Osteocyte (in vitro differentiated cells): ENCODE measurements at regions not wholly inside any gene's neighbourhood (a gene's known extent, or its start where the extent isn't known, plus 50 kb on each side); places are given as distances from the start of the nearest gene placed in this dataset.
A peak's percentile ranks its signal among the peaks of the same experiment; 100 is the strongest.
"Not testable (repeated sequence)": the region's sequence is repeated elsewhere in the genome, so short reads cannot be mapped to it uniquely, and the experiment has no call there.

Source experiments
- DNase-seq: peaks from one replicate; pipeline ENCODE4 v3.0.0; 2021; ENCODE audit warnings: mixed read lengths; ENCODE audit not compliant: unreplicated experiment; ENCODE audit errors: extremely low spot score
- H3K27ac Mint-ChIP-seq: one replicate; pipeline ENCODE4 v1.8.0; 2021; ENCODE audit warnings: mild to moderate bottlenecking, mixed read lengths; ENCODE audit not compliant: unreplicated experiment
- H3K27me3 Mint-ChIP-seq: one replicate; pipeline ENCODE4 v1.8.0; 2021; ENCODE audit warnings: mixed read lengths; ENCODE audit not compliant: unreplicated experiment
- H3K36me3 Mint-ChIP-seq: one replicate; pipeline ENCODE4 v1.8.0; 2021; ENCODE audit warnings: mixed read lengths; ENCODE audit not compliant: unreplicated experiment
- H3K4me1 Mint-ChIP-seq: one replicate; pipeline ENCODE4 v1.8.0; 2021; ENCODE audit warnings: mixed read lengths; ENCODE audit not compliant: unreplicated experiment
- H3K4me3 Mint-ChIP-seq: one replicate; pipeline ENCODE4 v1.8.0; 2021; ENCODE audit warnings: mild to moderate bottlenecking, moderate library complexity, mixed read lengths; ENCODE audit not compliant: unreplicated experiment
- H3K9me3 Mint-ChIP-seq: one replicate; pipeline ENCODE4 v1.8.0; 2021; ENCODE audit warnings: mixed read lengths; ENCODE audit not compliant: unreplicated experiment
- CTCF ChIP-seq: fragments of 200-600 bp; sonication (generic); IDR thresholded peaks from 2 replicates; pipeline ENCODE4 v1.5.0; 2021; ENCODE audit warnings: antibody characterized with exemption, mild to moderate bottlenecking, moderate library complexity

DNA sequence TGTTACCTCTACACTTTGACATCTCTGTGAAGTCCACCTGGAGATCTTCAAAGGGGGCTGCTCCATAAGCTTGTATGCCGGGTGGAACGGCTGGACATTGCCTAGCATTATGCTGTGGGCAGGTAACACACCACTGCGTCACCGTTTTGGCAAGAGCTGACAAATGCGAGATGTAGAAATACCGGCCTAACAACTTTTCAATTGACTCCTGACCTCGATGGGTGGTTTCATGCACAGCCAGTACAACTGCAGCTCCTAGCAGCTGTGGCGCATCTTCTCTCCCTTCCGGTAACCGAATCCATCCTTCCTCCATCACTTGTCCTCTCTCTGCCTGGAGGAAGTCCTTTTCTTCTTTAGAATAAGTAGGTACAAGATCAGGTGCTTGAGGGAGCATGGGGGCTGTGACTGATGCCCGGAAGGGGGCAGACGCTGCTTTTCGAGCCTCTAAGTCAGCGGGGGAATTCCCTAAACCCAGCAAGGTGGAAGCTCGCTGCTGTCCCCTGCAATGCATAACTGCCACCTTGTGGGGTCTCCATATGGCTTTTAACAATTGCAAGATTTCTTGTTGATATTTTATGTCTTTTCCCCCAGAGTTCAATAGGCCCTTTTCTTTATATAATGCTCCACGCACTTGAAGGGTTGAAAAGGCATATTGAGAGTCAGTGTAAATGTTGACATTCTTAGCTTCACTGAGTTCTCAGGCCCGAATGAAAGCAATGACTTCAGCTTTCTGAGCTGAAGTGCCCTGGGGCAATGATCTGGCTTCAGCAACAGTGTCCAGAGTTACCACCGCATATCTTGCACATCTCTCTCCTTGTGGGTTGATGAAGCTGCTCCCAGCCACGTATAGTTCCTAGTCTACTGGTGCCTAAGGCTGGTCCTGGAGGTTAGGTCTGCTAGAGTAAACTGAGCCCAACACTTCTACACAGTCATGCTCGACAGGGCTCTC is 98.3 kb upstream of the ZNF195 start:
- not testable (repeated sequence) for DNase-seq, H3K27ac Mint-ChIP-seq, H3K4me1 Mint-ChIP-seq, H3K9me3 Mint-ChIP-seq, H3K4me3 Mint-ChIP-seq, H3K36me3 Mint-ChIP-seq
- peaks cover 50% of the 10 kb centered on the region for H3K27me3 Mint-ChIP-seq

GRCh38 chr11:3476084-3476936 is 97.4 kb upstream of the ZNF195 start:
- TF ChIP-seq CTCF, result peak; percentile 39
- not testable (repeated sequence) for DNase-seq, H3K4me3 Mint-ChIP-seq, H3K4me1 Mint-ChIP-seq, H3K36me3 Mint-ChIP-seq, H3K27ac Mint-ChIP-seq, H3K9me3 Mint-ChIP-seq
- peaks cover 48% of the 10 kb centered on the region for H3K27me3 Mint-ChIP-seq

DNA sequence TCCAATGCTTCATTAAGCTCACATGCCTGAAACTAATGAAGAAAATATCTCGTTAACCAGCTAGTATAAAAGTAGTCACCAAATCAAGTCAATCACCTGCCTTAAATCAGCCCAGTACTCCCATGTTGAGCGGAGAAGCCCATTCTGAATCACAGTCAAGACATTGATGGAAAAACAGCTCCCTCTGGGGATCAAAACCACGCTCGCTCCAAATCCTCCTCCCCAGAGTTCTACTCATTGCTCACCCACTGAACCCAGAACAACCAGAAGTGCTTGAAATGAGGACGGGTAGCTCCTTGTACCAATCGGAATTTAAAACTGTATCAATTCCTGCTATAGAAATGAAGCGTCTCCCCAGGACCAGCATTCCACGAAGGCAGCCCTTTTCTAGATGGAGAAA is 90.0 kb upstream of the ZNF195 start:
- H3K27ac Mint-ChIP-seq, H3K4me3 Mint-ChIP-seq, DNase-seq, H3K9me3 Mint-ChIP-seq, H3K36me3 Mint-ChIP-seq, H3K4me1 Mint-ChIP-seq: not testable (repeated sequence)
- H3K27me3 Mint-ChIP-seq, result peaks cover 27% of the 10 kb centered on the region

- not testable (repeated sequence) for DNase-seq, H3K4me1 Mint-ChIP-seq, H3K9me3 Mint-ChIP-seq, H3K27ac Mint-ChIP-seq, H3K4me3 Mint-ChIP-seq, H3K36me3 Mint-ChIP-seq
- H3K27me3 Mint-ChIP-seq, result peaks cover 17% of the 10 kb centered on the region
Observed at GRCh38 chr11:3467599-3467998, 88.7 kb upstream of the ZNF195 start.

DNA sequence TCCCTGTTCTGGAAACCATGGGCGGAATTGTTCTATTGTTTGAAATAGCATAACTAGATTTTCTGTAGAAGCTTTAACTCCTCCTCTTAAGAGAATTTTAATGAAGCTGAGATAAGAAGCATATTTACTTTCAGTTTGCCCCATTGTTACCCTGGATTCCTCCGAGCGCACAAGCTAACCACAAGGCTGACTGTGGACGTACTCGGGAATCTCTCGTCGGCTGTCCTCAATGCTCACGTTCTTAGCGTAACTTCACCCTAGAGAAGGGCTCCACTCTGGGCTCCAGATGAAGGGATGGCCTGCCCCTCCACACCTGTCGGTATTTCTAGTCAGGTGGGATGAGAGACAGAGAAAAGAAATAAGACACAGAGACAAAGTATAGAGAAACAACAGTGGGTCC is 76.7 kb upstream of the ZNF195 start:
- not testable (repeated sequence) for H3K27ac Mint-ChIP-seq, H3K4me3 Mint-ChIP-seq, DNase-seq, H3K36me3 Mint-ChIP-seq, H3K9me3 Mint-ChIP-seq, H3K4me1 Mint-ChIP-seq
- peaks cover 61% of the 10 kb centered on the region for H3K27me3 Mint-ChIP-seq

- H3K9me3 Mint-ChIP-seq, DNase-seq, H3K36me3 Mint-ChIP-seq, H3K4me1 Mint-ChIP-seq, H3K4me3 Mint-ChIP-seq, H3K27ac Mint-ChIP-seq: not testable (repeated sequence)
- peaks cover 59% of the 10 kb centered on the region for H3K27me3 Mint-ChIP-seq
- TF ChIP-seq CTCF, result peak; percentile 77
Observed at GRCh38 chr11:3454844-3455243, 75.9 kb upstream of the ZNF195 start.

DNA sequence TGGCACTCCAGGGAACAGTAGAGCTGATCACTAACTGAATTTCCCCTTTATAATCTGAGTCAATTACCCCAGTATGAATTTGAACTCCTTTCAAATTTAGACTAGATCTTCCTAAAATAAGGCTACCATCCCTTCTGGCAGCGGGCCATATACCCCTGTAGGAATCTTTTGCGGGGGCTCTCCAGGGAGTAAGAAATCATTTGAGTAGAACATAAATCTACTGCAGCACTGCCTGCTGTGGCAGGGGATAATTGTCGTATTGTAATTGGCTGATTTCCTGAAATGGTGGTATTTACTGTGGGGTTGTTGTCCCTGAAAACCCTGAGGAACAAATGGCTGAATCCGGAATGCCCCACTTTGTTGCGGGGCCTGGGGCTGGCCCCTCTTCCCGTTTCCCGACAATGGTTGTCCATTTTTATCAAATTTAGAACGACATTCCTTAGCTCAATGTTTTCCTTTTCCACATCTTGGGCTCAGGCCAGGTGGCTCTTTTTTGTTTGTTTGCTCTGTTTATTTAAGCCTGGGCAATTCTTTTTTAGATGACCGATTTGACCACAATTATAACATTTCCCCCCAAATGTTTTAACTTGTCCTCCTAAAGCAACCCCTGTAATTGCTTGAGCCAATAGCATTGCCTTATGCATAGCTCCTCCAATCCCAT is 74.8 kb upstream of the ZNF195 start:
- peaks cover 59% of the 10 kb centered on the region for H3K27me3 Mint-ChIP-seq
- DNase-seq, H3K36me3 Mint-ChIP-seq, H3K4me1 Mint-ChIP-seq, H3K4me3 Mint-ChIP-seq, H3K27ac Mint-ChIP-seq, H3K9me3 Mint-ChIP-seq: not testable (repeated sequence)

DNA sequence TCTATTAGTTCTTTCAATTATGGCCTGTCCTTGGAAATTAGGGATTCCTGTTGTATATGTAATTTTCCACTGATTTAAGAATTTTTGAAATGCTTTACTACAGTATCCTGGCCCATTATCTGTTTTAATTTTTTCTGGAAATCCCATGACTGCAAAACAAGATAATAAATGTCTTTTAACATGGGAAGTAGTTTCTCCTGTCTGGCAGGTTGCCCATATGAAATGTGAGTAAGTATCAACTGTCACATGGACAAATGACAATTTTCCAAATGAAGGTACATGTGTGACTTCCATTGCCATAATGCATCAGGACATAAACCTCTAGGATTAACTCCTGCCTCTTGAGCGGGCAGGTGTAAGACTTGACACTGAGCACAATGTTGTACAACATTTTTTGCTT is 71.9 kb upstream of the ZNF195 start:
- DNase-seq, H3K4me1 Mint-ChIP-seq, H3K9me3 Mint-ChIP-seq, H3K27ac Mint-ChIP-seq, H3K4me3 Mint-ChIP-seq, H3K36me3 Mint-ChIP-seq: not testable (repeated sequence)
- peaks cover 46% of the 10 kb centered on the region for H3K27me3 Mint-ChIP-seq

- not testable (repeated sequence) for H3K4me3 Mint-ChIP-seq, H3K36me3 Mint-ChIP-seq, H3K9me3 Mint-ChIP-seq, DNase-seq, H3K27ac Mint-ChIP-seq, H3K4me1 Mint-ChIP-seq
- peaks cover 28% of the 10 kb centered on the region for H3K27me3 Mint-ChIP-seq
Observed at GRCh38 chr11:3445535-3445934, 66.6 kb upstream of the ZNF195 start.

GRCh38 chr11:3444420-3444744 is 65.4 kb upstream of the ZNF195 start:
- not testable (repeated sequence) for H3K36me3 Mint-ChIP-seq, H3K9me3 Mint-ChIP-seq, DNase-seq, H3K27ac Mint-ChIP-seq, H3K4me3 Mint-ChIP-seq, H3K4me1 Mint-ChIP-seq
- H3K27me3 Mint-ChIP-seq, result peaks cover 36% of the 10 kb centered on the region
